Panc1 (cell line): ENCODE measurements at regions not wholly inside any gene's neighbourhood (a gene's known extent, or its start where the extent isn't known, plus 50 kb on each side); places are given as distances from the start of the nearest gene placed in this dataset.

ENCODE experiments used
- POLR2AphosphoS5 ChIP-seq: IDR thresholded peaks from 2 replicates; pipeline ENCODE4 v1.6.1; 2012; ENCODE audit warnings: mild to moderate bottlenecking, low read depth, low read length, moderate library complexity
- TF ChIP-seq, protein P1 (sequence below): fragments of 450-650 bp; IDR thresholded peaks from 2 replicates; pipeline ENCODE4 v1.5.1; 2017; ENCODE audit warnings: mild to moderate bottlenecking

DNA sequence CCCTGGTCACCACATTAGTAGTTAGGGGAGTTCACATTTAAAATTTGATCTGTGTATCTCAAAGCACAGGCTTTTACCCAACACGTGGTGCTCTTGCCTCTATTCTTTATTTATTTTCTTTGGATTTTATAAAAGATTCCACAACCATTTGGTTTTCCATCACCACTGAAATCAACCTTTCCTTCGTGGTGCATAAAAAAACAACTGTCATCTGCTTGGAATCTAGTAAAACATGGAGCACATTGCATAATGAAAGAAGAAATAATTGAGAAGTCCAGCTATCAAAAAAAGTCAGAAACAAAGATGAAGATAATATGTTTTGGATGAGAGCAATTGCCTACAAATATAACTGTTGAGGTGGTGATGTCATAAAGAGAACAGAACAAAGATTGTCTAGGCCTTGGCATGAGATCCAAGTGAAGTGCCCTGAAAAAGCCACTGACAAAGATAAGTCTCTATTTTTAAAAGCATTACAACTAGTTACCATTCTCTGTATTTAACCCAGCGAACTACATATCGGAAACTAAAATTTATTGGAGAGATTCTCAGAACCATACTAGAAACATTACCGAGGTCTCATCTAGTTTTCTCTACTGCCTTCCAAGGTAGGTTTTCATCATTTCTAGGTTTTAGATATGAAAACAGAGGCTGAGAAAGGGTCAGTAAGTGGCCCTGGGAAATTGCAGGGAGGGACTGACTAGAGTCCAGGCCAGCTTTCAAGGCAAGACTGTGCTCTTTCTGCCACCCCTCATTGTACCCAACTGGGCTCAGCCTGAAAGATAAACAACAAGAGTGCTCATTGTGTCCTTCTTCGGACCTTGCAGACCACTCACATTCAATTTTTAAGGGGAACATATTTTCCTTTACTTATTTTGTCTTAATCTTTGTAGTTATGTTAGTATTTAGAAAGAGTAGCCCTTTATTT lies 127.3 kb downstream of the MAD2L1 start:
- TF ChIP-seq, protein P1, sequence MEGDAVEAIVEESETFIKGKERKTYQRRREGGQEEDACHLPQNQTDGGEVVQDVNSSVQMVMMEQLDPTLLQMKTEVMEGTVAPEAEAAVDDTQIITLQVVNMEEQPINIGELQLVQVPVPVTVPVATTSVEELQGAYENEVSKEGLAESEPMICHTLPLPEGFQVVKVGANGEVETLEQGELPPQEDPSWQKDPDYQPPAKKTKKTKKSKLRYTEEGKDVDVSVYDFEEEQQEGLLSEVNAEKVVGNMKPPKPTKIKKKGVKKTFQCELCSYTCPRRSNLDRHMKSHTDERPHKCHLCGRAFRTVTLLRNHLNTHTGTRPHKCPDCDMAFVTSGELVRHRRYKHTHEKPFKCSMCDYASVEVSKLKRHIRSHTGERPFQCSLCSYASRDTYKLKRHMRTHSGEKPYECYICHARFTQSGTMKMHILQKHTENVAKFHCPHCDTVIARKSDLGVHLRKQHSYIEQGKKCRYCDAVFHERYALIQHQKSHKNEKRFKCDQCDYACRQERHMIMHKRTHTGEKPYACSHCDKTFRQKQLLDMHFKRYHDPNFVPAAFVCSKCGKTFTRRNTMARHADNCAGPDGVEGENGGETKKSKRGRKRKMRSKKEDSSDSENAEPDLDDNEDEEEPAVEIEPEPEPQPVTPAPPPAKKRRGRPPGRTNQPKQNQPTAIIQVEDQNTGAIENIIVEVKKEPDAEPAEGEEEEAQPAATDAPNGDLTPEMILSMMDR = no peak
- TF ChIP-seq POLR2AphosphoS5 = no peak
